IPS-NIHi7 (cell line): ENCODE measurements at regions not wholly inside any gene's neighbourhood (a gene's known extent, or its start where the extent isn't known, plus 50 kb on each side); places are given as distances from the start of the nearest gene placed in this dataset.

ENCODE experiments used
- DNase-seq: peaks from one replicate; pipeline ENCODE4 v3.0.0; 2012; ENCODE audit warnings: mixed read lengths; ENCODE audit errors: extremely low spot score

DNA sequence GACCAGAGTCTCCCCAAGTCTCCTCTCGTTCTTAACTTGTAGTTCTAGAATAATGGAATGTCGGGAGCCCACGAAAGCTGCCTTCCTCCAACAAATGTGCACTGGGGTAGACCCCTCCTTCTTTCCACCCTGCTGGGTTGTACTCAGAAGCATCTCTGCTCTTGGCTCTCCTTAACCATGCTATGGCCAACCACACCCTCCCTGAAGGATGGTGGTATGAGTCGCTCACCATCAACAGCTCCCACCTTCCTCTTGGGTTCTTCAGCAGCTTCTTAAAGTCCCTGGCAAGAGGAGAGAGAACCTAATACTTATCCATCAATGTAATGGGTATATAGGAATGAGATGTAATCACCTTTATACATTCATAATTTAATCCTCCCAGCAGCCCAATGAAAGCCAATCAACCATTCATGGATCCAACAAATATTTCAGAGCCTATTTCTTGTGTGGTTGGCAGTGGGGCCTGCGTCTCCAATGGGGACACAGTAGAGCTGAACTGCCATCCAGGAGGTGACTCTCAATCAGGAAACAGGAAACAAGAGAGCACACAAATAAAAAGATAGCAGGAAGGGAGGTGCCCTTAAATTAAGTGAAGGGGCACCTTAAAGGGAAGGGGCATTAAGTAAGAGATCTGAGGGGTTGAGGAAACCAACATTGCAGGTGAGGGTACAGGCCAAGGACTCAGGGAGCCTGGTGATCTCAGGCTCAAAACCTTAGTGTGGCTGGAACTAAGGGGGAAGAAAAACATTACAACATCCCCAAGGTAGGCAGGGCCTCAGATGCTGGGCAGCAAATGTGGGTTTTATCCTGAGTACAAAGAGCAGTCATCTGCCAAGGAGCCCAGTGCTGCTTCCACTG is 64.4 kb upstream of the ETS2 start:
- no peak for DNase-seq

- DNase-seq = no peak
Observed at GRCh38 chr21:38741950-38742256, 63.8 kb upstream of the ETS2 start.

DNA sequence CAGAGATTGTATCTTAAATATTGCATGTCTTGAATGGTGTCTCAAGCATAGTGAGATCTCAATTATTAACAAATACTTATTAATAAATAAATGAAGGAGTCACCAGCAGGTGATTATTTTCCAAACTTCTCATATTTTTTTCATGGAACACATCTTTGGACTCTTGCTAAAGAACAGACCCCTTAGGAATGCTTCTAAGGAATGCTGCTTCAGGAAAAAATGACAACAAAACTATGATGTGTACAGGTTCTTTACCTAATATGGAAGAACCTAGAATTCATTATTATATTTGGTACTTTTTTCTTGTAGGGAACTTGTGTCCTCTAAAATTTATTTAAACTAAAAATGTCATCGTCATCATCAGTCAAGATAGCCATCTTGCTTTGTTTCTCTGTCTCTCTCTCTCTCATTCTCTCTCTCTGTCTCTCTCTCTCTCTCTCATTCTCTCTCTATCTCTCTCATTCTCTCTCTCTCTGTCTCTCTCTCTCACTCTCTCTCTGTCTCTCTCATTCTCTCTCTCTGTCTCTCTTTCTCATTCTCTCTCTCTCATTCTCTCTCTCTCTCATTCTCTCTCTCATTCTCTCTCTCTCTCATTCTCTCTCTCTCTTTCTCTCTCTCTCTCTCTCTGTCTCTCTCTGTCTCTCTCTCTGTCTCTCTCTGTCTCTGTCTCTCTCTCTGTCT is 63.0 kb upstream of the ETS2 start:
- DNase-seq = no peak

DNA sequence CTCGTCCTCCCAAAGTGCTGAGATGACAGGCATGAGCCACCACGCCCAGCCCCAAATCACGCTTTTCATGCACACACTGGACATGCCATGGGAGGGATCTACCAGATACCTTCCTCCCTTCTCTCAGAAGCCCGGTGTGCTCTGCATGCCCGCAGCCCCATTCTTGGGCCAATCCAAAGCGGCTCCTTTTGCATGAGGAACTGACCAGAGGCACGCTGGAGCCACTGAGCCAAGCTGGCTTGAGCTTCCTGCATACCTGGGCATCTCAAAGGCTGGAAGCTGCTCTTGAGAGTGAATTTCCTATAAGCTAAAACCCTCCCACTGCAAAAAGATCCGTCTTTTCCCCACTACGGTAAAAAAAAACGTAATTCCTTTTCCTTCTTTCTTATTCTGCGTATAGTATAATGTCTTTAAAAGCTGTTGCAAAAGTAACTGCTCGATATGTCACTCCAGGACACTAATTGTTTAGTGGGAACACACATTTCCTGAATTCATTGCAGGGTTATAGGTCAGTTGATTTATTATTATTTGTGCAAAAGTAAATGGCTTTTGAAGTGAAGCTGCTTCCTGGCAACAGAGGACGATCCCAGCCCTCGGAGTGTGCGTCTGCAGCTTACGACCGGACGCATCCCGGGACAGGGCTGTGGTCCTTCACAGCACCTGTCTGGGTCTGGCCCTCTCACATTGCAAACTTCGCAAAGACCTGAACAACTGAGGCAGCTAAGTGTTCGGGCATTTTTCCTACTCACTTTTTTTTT is 61.8 kb upstream of the ETS2 start:
- no peak for DNase-seq

- DNase-seq = no peak
Observed at GRCh38 chr21:38744861-38745260, 60.9 kb upstream of the ETS2 start.

GRCh38 chr21:38747810-38748209 is 57.9 kb upstream of the ETS2 start:
- DNase-seq = no peak

GRCh38 chr21:38751379-38752050 is 54.2 kb upstream of the ETS2 start:
- no peak for DNase-seq

DNA sequence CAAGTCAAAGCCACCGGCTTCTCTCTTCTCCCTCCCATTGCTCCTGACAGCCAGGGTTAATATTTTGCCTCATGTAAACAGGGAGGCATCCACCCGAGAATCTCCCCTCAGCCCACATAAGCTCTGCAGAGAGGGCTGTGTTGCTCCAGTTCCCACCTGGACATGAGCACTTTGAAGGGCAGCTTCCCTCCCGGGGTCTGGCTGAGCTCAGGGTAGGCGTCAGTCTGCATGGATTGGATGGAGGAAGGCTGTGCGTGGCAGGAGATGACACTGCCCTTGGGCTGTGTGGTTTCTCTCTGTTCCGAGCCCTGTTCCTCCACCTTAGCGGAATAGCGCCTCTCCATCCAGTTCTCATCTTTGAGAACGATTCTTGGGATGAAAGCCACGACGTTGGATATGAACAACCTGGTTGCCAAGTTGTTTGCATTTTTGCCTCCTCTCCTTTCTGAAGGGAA is 53.7 kb upstream of the ETS2 start:
- no peak for DNase-seq

DNA sequence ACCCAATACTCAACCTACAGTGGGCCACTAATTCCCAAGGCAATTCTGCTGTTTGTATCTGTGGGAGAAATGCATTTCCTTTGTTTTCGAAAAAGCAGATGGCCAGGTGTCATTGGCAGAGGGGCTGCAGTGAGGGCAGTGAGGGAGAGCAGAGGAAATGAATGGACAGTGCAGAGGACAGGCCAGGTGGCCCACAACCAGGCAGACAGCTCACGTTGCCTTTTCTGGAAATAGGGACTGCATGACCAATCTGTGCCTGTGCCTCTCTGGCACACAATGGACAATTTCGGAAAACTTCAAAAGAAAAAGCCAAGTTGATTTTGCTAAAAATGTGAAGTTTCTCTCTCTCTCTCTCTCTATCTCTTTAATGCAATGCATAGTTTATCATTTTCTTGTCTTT is 52.6 kb upstream of the ETS2 start:
- DNase-seq = no peak

GRCh38 chr21:38753557-38753971 is 52.2 kb upstream of the ETS2 start:
- no peak for DNase-seq
